ENCODE measurements at regions not wholly inside any gene's neighbourhood (a gene's known extent, or its start where the extent isn't known, plus 50 kb on each side); places are given as distances from the start of the nearest gene placed in this dataset.

DNA sequence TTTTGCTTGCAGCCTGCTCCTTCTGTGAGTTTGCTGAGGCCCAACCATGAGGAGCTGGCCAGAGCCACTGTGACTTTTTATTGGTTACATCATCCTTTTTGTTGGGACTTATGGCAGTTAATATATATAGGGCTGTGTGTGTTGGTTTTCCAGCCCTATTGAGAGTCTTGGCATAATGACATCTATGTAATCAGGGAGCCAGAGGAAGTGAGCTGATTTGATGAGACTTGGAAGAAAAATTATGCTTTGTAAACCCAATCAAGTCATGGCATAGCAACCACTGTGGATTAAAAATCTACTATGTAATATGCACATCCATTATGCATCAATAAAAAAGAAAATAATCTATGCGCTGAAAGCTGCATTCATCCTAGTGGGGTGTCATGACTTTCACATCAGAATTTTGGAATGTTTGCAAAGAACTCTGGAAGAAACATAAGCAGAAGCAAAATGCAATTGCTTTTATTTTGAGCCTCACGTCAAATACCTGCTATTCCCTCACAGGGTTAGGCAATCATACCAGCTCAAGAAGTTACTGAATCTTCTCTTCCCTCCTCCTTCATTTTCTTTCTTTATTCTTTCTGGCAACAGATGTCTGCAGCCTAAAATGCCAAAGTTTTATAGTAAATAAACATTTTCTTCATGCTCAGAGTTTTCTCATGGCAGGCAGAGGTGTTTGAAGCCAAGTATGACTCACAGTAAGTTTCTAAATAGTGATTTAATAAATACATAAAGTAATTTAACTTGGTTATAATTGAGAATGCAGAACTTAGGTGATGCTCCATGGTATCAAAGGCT is 308.5 kb downstream of the KCNS3 start:
- 42 to 57% (median 48%) methylated on average over 2 of the region's 2 CpGs for WGBS, 4 donors
- Histone ChIP-seq H3K4me3 (no peak overlapping the region), H3K36me3 (replicated peaks in 1 of 2) (no peaks in the 10 kb centered on the region), H3K27me3 (no peaks in the 10 kb centered on the region), H3K4me1 (replicated peaks in 1 of 2) (peaks cover 13 to 16% of the 10 kb centered on the region in 2 donors), H3K27ac (no peak overlapping the region), H3K9me3 (replicated peaks in 1 of 3) (no peaks in the 10 kb centered on the region)
- intact Hi-C loops (cut with DNase I) = no loop called here
- no peak for DNase-seq
- TF ChIP-seq POLR2A (IDR thresholded peaks at IDR 0.05) = no peak
- TF ChIP-seq, protein P1, sequence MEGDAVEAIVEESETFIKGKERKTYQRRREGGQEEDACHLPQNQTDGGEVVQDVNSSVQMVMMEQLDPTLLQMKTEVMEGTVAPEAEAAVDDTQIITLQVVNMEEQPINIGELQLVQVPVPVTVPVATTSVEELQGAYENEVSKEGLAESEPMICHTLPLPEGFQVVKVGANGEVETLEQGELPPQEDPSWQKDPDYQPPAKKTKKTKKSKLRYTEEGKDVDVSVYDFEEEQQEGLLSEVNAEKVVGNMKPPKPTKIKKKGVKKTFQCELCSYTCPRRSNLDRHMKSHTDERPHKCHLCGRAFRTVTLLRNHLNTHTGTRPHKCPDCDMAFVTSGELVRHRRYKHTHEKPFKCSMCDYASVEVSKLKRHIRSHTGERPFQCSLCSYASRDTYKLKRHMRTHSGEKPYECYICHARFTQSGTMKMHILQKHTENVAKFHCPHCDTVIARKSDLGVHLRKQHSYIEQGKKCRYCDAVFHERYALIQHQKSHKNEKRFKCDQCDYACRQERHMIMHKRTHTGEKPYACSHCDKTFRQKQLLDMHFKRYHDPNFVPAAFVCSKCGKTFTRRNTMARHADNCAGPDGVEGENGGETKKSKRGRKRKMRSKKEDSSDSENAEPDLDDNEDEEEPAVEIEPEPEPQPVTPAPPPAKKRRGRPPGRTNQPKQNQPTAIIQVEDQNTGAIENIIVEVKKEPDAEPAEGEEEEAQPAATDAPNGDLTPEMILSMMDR (IDR thresholded peaks at IDR 0.05) = no peak

DNA sequence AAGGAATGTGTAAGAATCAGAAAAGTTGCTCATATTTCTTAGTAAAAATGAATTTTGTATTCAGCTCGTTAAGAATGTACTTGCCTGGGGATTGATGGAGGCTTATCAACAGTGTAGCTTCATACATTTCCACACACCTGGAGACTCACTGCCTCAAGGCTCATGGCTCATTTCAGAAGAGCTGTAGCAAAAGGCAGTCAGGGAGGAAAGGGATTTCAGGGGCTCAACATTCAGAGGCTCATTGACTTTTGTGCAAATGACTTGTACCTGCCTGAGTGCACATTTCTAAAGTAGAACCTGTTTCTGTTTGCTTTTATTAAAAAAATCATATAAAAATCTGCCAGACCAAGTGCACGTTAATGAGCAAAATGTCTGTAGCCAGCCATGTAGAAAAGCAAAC is 304.4 kb downstream of the KCNS3 start:
- Histone ChIP-seq H3K36me3 (replicated peaks in 1 of 2) (no peaks in the 10 kb centered on the region), H3K9me3 (replicated peaks in 1 of 3) (no peaks in the 10 kb centered on the region), H3K27me3 (no peaks in the 10 kb centered on the region), H3K4me3 (no peak overlapping the region), H3K27ac (no peak overlapping the region), H3K4me1 (replicated peaks in 1 of 2) (peaks cover 2 to 9% of the 10 kb centered on the region in 2 donors)
- 84 to 91% (median 89%) methylated on average over 2 of the region's 2 CpGs for WGBS, 4 donors
- intact Hi-C loops (cut with DNase I) = no loop called here
- DNase-seq = no peak
- TF ChIP-seq, protein P1 (IDR thresholded peaks at IDR 0.05) = no peak
- no peak for TF ChIP-seq POLR2A (IDR thresholded peaks at IDR 0.05)

DNA sequence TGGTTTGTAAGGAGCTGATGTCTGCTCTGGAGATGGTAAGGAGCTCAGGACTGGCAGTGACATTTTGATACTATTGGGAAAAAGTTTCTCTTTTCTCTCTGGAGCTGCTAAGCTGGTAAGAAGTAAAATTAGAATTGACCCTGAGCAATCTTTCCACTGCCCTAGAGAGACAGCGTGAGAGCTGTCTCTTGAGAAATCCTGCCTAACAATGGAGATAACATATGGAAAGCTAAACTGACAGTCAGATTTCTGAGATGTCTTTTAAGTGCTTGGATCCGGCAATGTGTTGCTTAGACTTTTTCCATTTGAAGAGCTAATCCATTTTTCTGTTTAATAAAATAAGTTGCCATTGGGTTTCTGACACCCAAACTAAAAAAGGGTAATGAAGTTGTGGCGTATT is 302.4 kb downstream of the KCNS3 start:
- H3K27ac ChIP-seq = no peak overlapping the region
- no peaks in the 10 kb centered on the region for H3K27me3 ChIP-seq
- H3K36me3 ChIP-seq (replicated peaks in 1 of 2) = no peaks in the 10 kb centered on the region
- H3K4me3 ChIP-seq = no peak overlapping the region
- no peak for TF ChIP-seq POLR2A (IDR thresholded peaks at IDR 0.05)
- TF ChIP-seq, protein P1 (IDR thresholded peaks at IDR 0.05) = no peak
- no peaks in the 10 kb centered on the region for H3K9me3 ChIP-seq (replicated peaks in 1 of 3)
- H3K4me1 ChIP-seq (replicated peaks in 1 of 2) = no peaks in the 10 kb centered on the region
- intact Hi-C loops (cut with DNase I) = no loop called here
- no peak for DNase-seq
- whole genome bisulfite sequencing, 4 donors = 58 to 66% (median 62%) methylated on average over 3 of the region's 3 CpGs

DNA sequence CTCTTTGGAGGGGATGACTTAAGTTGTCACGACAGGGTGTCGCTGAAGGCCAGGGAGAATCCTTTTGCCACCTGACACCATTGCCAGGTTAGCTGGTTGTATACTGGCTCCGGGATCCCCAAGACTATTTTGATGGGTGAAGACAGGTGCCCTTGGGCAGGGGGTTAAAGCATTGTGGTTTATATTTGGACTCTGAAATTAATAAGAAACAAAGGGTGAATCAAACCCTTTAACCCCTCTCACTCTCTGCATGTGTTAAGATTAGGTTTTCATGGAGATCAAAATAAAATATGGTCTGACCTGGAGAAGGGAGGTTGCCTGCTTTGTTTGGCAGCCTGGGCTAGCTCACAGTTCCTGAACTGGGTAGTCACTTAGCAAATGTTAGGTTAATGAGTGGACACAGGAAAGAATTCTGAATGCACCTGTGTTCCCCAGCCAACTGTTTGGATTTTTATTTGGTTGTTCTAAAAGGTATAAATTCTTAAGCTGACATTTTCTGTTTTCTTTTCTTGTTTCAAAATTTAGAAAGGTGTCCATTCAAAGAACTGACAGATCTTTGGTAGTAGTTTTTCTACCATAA is 301.7 kb downstream of the KCNS3 start:
- no peak overlapping the region for H3K27ac ChIP-seq
- no peaks in the 10 kb centered on the region for H3K27me3 ChIP-seq
- DNase-seq = no peak
- 75 to 91% (median 84%) methylated on average over 3 of the region's 3 CpGs for WGBS, 4 donors
- no peaks in the 10 kb centered on the region for H3K36me3 ChIP-seq (replicated peaks in 1 of 2)
- TF ChIP-seq, protein P1 (IDR thresholded peaks at IDR 0.05) = no peak
- no peak for TF ChIP-seq POLR2A (IDR thresholded peaks at IDR 0.05)
- H3K4me3 ChIP-seq = no peak overlapping the region
- no peaks in the 10 kb centered on the region for H3K9me3 ChIP-seq (replicated peaks in 1 of 3)
- no peaks in the 10 kb centered on the region for H3K4me1 ChIP-seq (replicated peaks in 1 of 2)
- intact Hi-C loops (cut with DNase I) = no loop called here
